ENCODE measurements at regions not wholly inside any gene's neighbourhood (a gene's known extent, or its start where the extent isn't known, plus 50 kb on each side); places are given as distances from the start of the nearest gene placed in this dataset.

DNA sequence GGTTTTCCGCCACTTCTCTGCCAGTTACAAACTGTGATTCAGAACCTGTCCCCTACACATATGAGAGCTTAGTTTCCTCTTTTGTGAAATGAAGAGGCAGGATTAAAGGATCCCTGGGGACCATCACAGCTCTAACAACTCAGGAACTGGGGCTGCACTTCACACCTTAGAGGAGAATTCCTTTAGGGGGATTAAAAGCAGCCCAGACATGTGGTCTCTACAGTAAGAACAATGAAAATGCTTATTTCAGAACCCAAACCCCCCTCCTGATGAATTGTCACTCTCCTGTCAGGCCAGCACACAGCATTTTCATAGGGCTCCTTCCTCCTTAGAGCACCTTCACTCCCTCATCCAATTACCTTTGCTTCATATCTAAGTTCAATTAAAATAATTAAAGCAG is 101.5 kb upstream of the NEDD4L start:
- ChIA-PET POLR2A (ENCODE audit: unreplicated experiment) (no interaction called here), CTCF (no interaction called here)
- no peak for DNase-seq
- Histone ChIP-seq H3K9me3 (ENCODE audit: control insufficient read depth, insufficient read depth, low read length) (no peaks in the 10 kb centered on the region), H4K8ac (ENCODE audit: low read depth in 2 of 2, low read length in 2 of 2) (no peak overlapping the region), H4K5ac (ENCODE audit: low read depth, low read length) (no peak overlapping the region), H3K79me1 (ENCODE audit: low read depth in 1 of 2, low read length in 2 of 2) (no peaks in the 10 kb centered on the region), H3K9ac (ENCODE audit: low read depth, low read length) (no peak overlapping the region), H2BK15ac (ENCODE audit: low read depth, low read length) (no peak overlapping the region), H3K4me1 (ENCODE audit: control insufficient read depth, insufficient read depth, low read length) (peaks cover 5% of the 10 kb centered on the region), H2AFZ (replicated peaks; ENCODE audit: low read length, poor library complexity) (no peak overlapping the region), H3K9me1 (ENCODE audit: insufficient read depth, low read length) (no peaks in the 10 kb centered on the region; the same call in 1 of the 2 replicates), H2BK20ac (ENCODE audit: low read depth, low read length) (no peak overlapping the region), H2BK5ac (ENCODE audit: low read depth, low read length, poor library complexity, severe bottlenecking) (no peak overlapping the region), H3K56ac (ENCODE audit: extremely low read depth, insufficient read depth, low read length) (no peak overlapping the region), H4K20me1 (ENCODE audit: insufficient read depth, low read length) (no peaks in the 10 kb centered on the region), H3K36me3 (ENCODE audit: control insufficient read depth, insufficient read depth, low read length) (no peaks in the 10 kb centered on the region), H3K18ac (ENCODE audit: low read depth, low read length) (no peak overlapping the region), H3K27me3 (ENCODE audit: control insufficient read depth, insufficient read depth, low read length) (no peaks in the 10 kb centered on the region), H3K4ac (ENCODE audit: low read depth, low read length) (no peak overlapping the region), H2AK5ac (ENCODE audit: low read depth, low read length) (0 out of 2 replicates have a peak overlapping the region, but pooled peaks have one; percentile 2), H4K91ac (ENCODE audit: insufficient read depth, low read depth, low read length) (no peak overlapping the region), H3K23ac (ENCODE audit: low read depth, low read length) (no peak overlapping the region), H3K14ac (replicated peaks; ENCODE audit: low read depth, low read length) (no peak overlapping the region), H2AK9ac (replicated peaks; ENCODE audit: low read depth, low read length, poor library complexity) (no peak overlapping the region), H3K4me2 (ENCODE audit: low read depth, low read length) (no peak overlapping the region), H3K4me3 (ENCODE audit: insufficient read depth, low read depth, low read length) (no peak overlapping the region), H2BK120ac (ENCODE audit: low read depth, low read length) (no peak overlapping the region), H3K27ac (ENCODE audit: insufficient read depth, low read length) (no peak overlapping the region)
- in situ Hi-C loops (cut with MboI; ENCODE audit: low sequenced_read_pairs): no loop called here
- WGBS, 2 experiments (ENCODE audit: extremely low coverage in 2 of 2, insufficient read length in 1 of 2): no CpG with 5 or more reads among the region's 1 CpG
- no peak for ATAC-seq (ENCODE audit: low read depth)
- intact Hi-C loops (cut with micrococcal nuclease): no loop called here
- BruUV-seq (replicated peaks): no TSS peak
- no peak for TF ChIP-seq RCOR1 (IDR thresholded peaks at IDR 0.05; ENCODE audit: insufficient replicate concordance, low read length)
- no peak for TF ChIP-seq CHD1 (IDR thresholded peaks at IDR 0.05; ENCODE audit: low read depth, low read length)
- no peak for TF ChIP-seq BHLHE40 (IDR thresholded peaks at IDR 0.05; ENCODE audit: low read depth, low read length)
- TF ChIP-seq RFX5 (IDR thresholded peaks at IDR 0.05; ENCODE audit: low read depth, low read length): no peak
- no peak for TF ChIP-seq MXI1 (IDR thresholded peaks at IDR 0.05; ENCODE audit: borderline replicate concordance, low read depth, low read length)
- TF ChIP-seq, protein P1, sequence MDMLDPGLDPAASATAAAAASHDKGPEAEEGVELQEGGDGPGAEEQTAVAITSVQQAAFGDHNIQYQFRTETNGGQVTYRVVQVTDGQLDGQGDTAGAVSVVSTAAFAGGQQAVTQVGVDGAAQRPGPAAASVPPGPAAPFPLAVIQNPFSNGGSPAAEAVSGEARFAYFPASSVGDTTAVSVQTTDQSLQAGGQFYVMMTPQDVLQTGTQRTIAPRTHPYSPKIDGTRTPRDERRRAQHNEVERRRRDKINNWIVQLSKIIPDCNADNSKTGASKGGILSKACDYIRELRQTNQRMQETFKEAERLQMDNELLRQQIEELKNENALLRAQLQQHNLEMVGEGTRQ (IDR thresholded peaks at IDR 0.05; ENCODE audit: low read depth, low read length): no peak
- TF ChIP-seq MAFK (IDR thresholded peaks at IDR 0.05; ENCODE audit: low read depth, low read length): no peak
- no peak for TF ChIP-seq NFE2L2 (IDR thresholded peaks at IDR 0.05; ENCODE audit: low read depth, low read length)
- TF ChIP-seq CEBPB (IDR thresholded peaks at IDR 0.05; ENCODE audit: low read depth, low read length): no peak
- no peak for TF ChIP-seq FOS (IDR thresholded peaks at IDR 0.05; ENCODE audit: low read depth, low read length)
- dilution Hi-C loops (cut with HindIII; ENCODE audit: low sequenced_read_pairs, unreplicated experiment): no loop called here

Measured in IMR-90 (cell line).